GM23338 (cell line): ENCODE measurements at regions not wholly inside any gene's neighbourhood (a gene's known extent, or its start where the extent isn't known, plus 50 kb on each side); places are given as distances from the start of the nearest gene placed in this dataset.

ENCODE experiments used
- EZH2 ChIP-seq: fragments of 200-600 bp; sonication (generic); IDR thresholded peaks from one replicate; pipeline ENCODE4 v1.8.0; 2017; ENCODE audit warnings: antibody characterized with exemption, mild to moderate bottlenecking, low read depth; ENCODE audit not compliant: unreplicated experiment
- POLR2AphosphoS5 ChIP-seq: IDR thresholded peaks from 2 replicates; pipeline ENCODE4 v1.6.1; 2016; ENCODE audit warnings: antibody characterized with exemption, low read depth
- TF ChIP-seq, protein P1 (sequence below), 2 experiments: fragments of 200-600 bp in 1 of 2; sonication (generic) in 1 of 2; conservative IDR thresholded peaks; 2 replicates each; pipeline versions ENCODE4 v1.5.1 to v1.6.1; 2016 to 2017; ENCODE audit warnings: antibody characterized with exemption in 2 of 2, low read depth in 2 of 2, mild to moderate bottlenecking in 2 of 2, moderate library complexity in 1 of 2
- TF ChIP-seq, protein P2 (sequence below): IDR thresholded peaks from one replicate; pipeline ENCODE4 v1.6.1; 2018; ENCODE audit warnings: antibody characterized with exemption; ENCODE audit not compliant: unreplicated experiment

DNA sequence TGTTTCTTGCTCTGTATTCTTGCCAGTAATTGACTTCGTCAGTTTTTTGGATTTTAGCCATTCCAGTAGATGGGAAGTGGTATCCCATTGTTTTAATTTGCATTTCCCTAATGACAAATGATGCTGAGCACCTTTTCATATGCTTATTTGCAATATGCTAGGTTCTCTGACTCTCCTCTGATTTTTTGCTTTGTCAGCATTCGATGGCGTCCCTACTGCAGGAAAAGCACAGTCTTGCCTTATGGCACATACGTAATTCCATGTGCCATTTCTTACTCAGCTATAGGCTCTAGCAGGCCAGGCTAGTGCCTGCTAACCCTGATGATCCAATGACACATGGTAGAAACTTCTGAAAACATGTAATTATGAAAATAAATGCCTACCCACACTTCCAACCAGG lies 239.2 kb upstream of the ATP10A start:
- no peak for TF ChIP-seq EZH2
- TF ChIP-seq, protein P1, sequence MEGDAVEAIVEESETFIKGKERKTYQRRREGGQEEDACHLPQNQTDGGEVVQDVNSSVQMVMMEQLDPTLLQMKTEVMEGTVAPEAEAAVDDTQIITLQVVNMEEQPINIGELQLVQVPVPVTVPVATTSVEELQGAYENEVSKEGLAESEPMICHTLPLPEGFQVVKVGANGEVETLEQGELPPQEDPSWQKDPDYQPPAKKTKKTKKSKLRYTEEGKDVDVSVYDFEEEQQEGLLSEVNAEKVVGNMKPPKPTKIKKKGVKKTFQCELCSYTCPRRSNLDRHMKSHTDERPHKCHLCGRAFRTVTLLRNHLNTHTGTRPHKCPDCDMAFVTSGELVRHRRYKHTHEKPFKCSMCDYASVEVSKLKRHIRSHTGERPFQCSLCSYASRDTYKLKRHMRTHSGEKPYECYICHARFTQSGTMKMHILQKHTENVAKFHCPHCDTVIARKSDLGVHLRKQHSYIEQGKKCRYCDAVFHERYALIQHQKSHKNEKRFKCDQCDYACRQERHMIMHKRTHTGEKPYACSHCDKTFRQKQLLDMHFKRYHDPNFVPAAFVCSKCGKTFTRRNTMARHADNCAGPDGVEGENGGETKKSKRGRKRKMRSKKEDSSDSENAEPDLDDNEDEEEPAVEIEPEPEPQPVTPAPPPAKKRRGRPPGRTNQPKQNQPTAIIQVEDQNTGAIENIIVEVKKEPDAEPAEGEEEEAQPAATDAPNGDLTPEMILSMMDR (conservative IDR thresholded peaks at IDR 0.05; ENCODE audit: low read depth in 2 of 2): no peak
- TF ChIP-seq, protein P2, sequence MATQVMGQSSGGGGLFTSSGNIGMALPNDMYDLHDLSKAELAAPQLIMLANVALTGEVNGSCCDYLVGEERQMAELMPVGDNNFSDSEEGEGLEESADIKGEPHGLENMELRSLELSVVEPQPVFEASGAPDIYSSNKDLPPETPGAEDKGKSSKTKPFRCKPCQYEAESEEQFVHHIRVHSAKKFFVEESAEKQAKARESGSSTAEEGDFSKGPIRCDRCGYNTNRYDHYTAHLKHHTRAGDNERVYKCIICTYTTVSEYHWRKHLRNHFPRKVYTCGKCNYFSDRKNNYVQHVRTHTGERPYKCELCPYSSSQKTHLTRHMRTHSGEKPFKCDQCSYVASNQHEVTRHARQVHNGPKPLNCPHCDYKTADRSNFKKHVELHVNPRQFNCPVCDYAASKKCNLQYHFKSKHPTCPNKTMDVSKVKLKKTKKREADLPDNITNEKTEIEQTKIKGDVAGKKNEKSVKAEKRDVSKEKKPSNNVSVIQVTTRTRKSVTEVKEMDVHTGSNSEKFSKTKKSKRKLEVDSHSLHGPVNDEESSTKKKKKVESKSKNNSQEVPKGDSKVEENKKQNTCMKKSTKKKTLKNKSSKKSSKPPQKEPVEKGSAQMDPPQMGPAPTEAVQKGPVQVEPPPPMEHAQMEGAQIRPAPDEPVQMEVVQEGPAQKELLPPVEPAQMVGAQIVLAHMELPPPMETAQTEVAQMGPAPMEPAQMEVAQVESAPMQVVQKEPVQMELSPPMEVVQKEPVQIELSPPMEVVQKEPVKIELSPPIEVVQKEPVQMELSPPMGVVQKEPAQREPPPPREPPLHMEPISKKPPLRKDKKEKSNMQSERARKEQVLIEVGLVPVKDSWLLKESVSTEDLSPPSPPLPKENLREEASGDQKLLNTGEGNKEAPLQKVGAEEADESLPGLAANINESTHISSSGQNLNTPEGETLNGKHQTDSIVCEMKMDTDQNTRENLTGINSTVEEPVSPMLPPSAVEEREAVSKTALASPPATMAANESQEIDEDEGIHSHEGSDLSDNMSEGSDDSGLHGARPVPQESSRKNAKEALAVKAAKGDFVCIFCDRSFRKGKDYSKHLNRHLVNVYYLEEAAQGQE: no peak
- TF ChIP-seq POLR2AphosphoS5: no peak
